ENCODE measurements at regions not wholly inside any gene's neighbourhood (a gene's known extent, or its start where the extent isn't known, plus 50 kb on each side); places are given as distances from the start of the nearest gene placed in this dataset.

GRCh38 chr11:8740129-8740528 lies 57.5 kb downstream of the RPL27A start:
- Histone ChIP-seq H3K9me3 (replicated peaks; ENCODE audit: control insufficient read depth, insufficient read depth, low read depth, low read length) (no peaks in the 10 kb centered on the region), H3K36me3 (ENCODE audit: control insufficient read depth, insufficient read depth, low read length) (no peaks in the 10 kb centered on the region), H3K9ac (ENCODE audit: insufficient read depth in 1 of 2, low read depth in 2 of 2, low read length in 2 of 2) (no peak overlapping the region), H3K4me3 (no peak overlapping the region), H4K20me1 (replicated peaks; ENCODE audit: control insufficient read depth, insufficient read depth, low read length) (no peaks in the 10 kb centered on the region), H2AFZ (ENCODE audit: low read depth, low read length) (no peak overlapping the region), H3K79me2 (ENCODE audit: control insufficient read depth, insufficient read depth, low read length) (no peaks in the 10 kb centered on the region), H3K4me2 (ENCODE audit: insufficient read depth, low read length) (no peak overlapping the region), H3K27me3 (ENCODE audit: control insufficient read depth in 2 of 2, insufficient read depth in 2 of 2, low read length in 2 of 2) (peaks cover 0 to 32% of the 10 kb centered on the region in 2 experiments), H3K27ac (ENCODE audit: extremely low read depth, low read depth, low read length) (no peak overlapping the region), H3K9me1 (ENCODE audit: control insufficient read depth, insufficient read depth, low read length) (no peaks in the 10 kb centered on the region), H3K4me1 (replicated peaks in 1 of 2; ENCODE audit: control insufficient read depth in 2 of 2, insufficient read depth in 2 of 2, low read length in 2 of 2) (no peaks in the 10 kb centered on the region)
- in situ Hi-C loops (cut with MboI) (no loop called here), intact Hi-C loops (cut with micrococcal nuclease) (no loop called here)
- CTCF ChIA-PET (ENCODE audit: low intra/inter-chr PET ratio) = no interaction called here
- no TSS peak for BruUV-seq (replicated peaks)
- WGBS (ENCODE audit: insufficient coverage, low coverage, missing lambda C conversion rate) = 0% methylated on average over 3 of the region's 3 CpGs
- POLR2A ChIA-PET = no interaction called here
- ATAC-seq (no peak), DNase-seq (ENCODE audit: extremely low read depth in 1 of 4, low spot score in 3 of 4) (no peak), FAIRE-seq (no peak)
- TF ChIP-seq HMGXB4 (CRISPR knock-in tag; IDR thresholded peaks at IDR 0.05) = no peak
- no peak for TF ChIP-seq MIER1 (IDR thresholded peaks at IDR 0.05; ENCODE audit: low read depth)
- TF ChIP-seq U2AF2 (optimal IDR thresholded peaks at IDR 0.05; ENCODE audit: low read depth, low read length) = no peak
- TF ChIP-seq, protein P1, sequence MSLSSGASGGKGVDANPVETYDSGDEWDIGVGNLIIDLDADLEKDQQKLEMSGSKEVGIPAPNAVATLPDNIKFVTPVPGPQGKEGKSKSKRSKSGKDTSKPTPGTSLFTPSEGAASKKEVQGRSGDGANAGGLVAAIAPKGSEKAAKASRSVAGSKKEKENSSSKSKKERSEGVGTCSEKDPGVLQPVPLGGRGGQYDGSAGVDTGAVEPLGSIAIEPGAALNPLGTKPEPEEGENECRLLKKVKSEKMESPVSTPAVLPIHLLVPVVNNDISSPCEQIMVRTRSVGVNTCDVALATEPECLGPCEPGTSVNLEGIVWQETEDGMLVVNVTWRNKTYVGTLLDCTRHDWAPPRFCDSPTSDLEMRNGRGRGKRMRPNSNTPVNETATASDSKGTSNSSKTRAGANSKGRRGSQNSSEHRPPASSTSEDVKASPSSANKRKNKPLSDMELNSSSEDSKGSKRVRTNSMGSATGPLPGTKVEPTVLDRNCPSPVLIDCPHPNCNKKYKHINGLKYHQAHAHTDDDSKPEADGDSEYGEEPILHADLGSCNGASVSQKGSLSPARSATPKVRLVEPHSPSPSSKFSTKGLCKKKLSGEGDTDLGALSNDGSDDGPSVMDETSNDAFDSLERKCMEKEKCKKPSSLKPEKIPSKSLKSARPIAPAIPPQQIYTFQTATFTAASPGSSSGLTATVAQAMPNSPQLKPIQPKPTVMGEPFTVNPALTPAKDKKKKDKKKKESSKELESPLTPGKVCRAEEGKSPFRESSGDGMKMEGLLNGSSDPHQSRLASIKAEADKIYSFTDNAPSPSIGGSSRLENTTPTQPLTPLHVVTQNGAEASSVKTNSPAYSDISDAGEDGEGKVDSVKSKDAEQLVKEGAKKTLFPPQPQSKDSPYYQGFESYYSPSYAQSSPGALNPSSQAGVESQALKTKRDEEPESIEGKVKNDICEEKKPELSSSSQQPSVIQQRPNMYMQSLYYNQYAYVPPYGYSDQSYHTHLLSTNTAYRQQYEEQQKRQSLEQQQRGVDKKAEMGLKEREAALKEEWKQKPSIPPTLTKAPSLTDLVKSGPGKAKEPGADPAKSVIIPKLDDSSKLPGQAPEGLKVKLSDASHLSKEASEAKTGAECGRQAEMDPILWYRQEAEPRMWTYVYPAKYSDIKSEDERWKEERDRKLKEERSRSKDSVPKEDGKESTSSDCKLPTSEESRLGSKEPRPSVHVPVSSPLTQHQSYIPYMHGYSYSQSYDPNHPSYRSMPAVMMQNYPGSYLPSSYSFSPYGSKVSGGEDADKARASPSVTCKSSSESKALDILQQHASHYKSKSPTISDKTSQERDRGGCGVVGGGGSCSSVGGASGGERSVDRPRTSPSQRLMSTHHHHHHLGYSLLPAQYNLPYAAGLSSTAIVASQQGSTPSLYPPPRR (CRISPR knock-in tag; IDR thresholded peaks at IDR 0.05; ENCODE audit: borderline replicate concordance) = no peak
- TF ChIP-seq BACH1 (tag; IDR thresholded peaks at IDR 0.05) = no peak
- TF ChIP-seq TRIM28 (IDR thresholded peaks at IDR 0.05) = no peak
- no peak for TF ChIP-seq POU5F1 (IDR thresholded peaks at IDR 0.05; ENCODE audit: borderline replicate concordance, low read depth, low read length, partially characterized antibody)
- TF ChIP-seq HDGF (IDR thresholded peaks at IDR 0.05) = no peak
- TF ChIP-seq HNRNPH1 (optimal IDR thresholded peaks at IDR 0.05; ENCODE audit: low read depth, low read length) = no peak
- TF ChIP-seq KDM2B (CRISPR knock-in tag; IDR thresholded peaks at IDR 0.05) = no peak
- TF ChIP-seq HNRNPLL (IDR thresholded peaks at IDR 0.05; ENCODE audit: low read depth, low read length, poor library complexity, severe bottlenecking) = no peak
- no peak for TF ChIP-seq CHD1 (IDR thresholded peaks at IDR 0.05; ENCODE audit: low read length)
- no peak for TF ChIP-seq ARID1B (IDR thresholded peaks at IDR 0.05)
- no peak for TF ChIP-seq POLR2AphosphoS5 (IDR thresholded peaks at IDR 0.05; ENCODE audit: control insufficient read depth, insufficient read depth, low read depth, low read length)

All from K562 (cell line).